Hypothalamus (tissue), 51 donors: ENCODE measurements at regions not wholly inside any gene's neighbourhood (a gene's known extent, or its start where the extent isn't known, plus 50 kb on each side); places are given as distances from the start of the nearest gene placed in this dataset.
A peak's percentile ranks its signal among the peaks of the same experiment; 100 is the strongest.
"Not testable (repeated sequence)": the region's sequence is repeated elsewhere in the genome, so short reads cannot be mapped to it uniquely, and the experiment has no call there.

ENCODE experiments used
- DNase-seq, 51 donors: peaks; one replicate each; lab custom pipeline; 2025; lab: John Stamatoyannopoulos, UW

- no peak for DNase-seq
These were observed 59.7 kb downstream of the NAA11 start for GRCh38 chr4:79266136-79266535.

GRCh38 chr4:79259242-79259641, 66.6 kb downstream of the NAA11 start:
- no peak for DNase-seq

- no peak for DNase-seq
These were observed 67.2 kb downstream of the NAA11 start for GRCh38 chr4:79258614-79259176.

- DNase-seq, result no peak
These were observed 67.8 kb downstream of the NAA11 start for GRCh38 chr4:79257953-79258613.

- DNase-seq, result no peak
These were observed 70.1 kb downstream of the NAA11 start for GRCh38 chr4:79255793-79256192.

GRCh38 chr4:79253924-79254323, 71.9 kb downstream of the NAA11 start:
- DNase-seq, result no peak

GRCh38 chr4:79253168-79253567, 72.7 kb downstream of the NAA11 start:
- no peak for DNase-seq

- no peak for DNase-seq
These were observed 75.0 kb downstream of the NAA11 start for GRCh38 chr4:79250887-79251286.

GRCh38 chr4:79249881-79250503, 75.9 kb downstream of the NAA11 start:
- DNase-seq, result no peak

GRCh38 chr4:79248610-79249009, 77.3 kb downstream of the NAA11 start:
- no peak for DNase-seq

- no peak for DNase-seq
These were observed 78.0 kb downstream of the NAA11 start for GRCh38 chr4:79247695-79248394.

GRCh38 chr4:79245200-79245940, 80.5 kb downstream of the NAA11 start:
- not testable (repeated sequence) for DNase-seq

GRCh38 chr4:79241846-79242245, 84.0 kb downstream of the NAA11 start:
- DNase-seq, result no peak

GRCh38 chr4:79237851-79238250, 88.0 kb downstream of the NAA11 start:
- DNase-seq, result peak in 1 of 51 donors; percentile 9

GRCh38 chr4:79236785-79237184, 89.1 kb downstream of the NAA11 start:
- no peak for DNase-seq

GRCh38 chr4:79235095-79235494, 90.8 kb downstream of the NAA11 start:
- no peak for DNase-seq

- DNase-seq, result no peak
These were observed 92.0 kb downstream of the NAA11 start for GRCh38 chr4:79233820-79234219.

GRCh38 chr4:79232540-79232939, 93.3 kb downstream of the NAA11 start:
- no peak for DNase-seq

GRCh38 chr4:79227860-79228259, 98.0 kb downstream of the NAA11 start:
- no peak for DNase-seq

- no peak for DNase-seq
These were observed 100.5 kb downstream of the NAA11 start for GRCh38 chr4:79225360-79225759.

GRCh38 chr4:79224777-79225104, 101.1 kb downstream of the NAA11 start:
- DNase-seq, result no peak
